ENCODE measurements at regions not wholly inside any gene's neighbourhood (a gene's known extent, or its start where the extent isn't known, plus 50 kb on each side); places are given as distances from the start of the nearest gene placed in this dataset.

- H3K9me3 Mint-ChIP-seq, result peaks cover 1% of the 10 kb centered on the region
- peaks cover 5% of the 10 kb centered on the region for H3K27me3 Mint-ChIP-seq (ENCODE audit: low read depth)
- H3K4me1 Mint-ChIP-seq (ENCODE audit: low read depth), result no peaks in the 10 kb centered on the region
- H3K27ac Mint-ChIP-seq, result no peak overlapping the region
- no peaks in the 10 kb centered on the region for H3K36me3 Mint-ChIP-seq (ENCODE audit: low read depth)
- CTCF ChIA-PET, result no interaction called here
- H3K4me3 Mint-ChIP-seq, result no peak overlapping the region
- no peak for DNase-seq
- intact Hi-C loops (cut with micrococcal nuclease), result no loop called here
These were observed 398.9 kb downstream of the RPS24 start for GRCh38 chr10:78432583-78432982.

- H3K27ac Mint-ChIP-seq, result no peak overlapping the region
- intact Hi-C loops (cut with micrococcal nuclease), result no loop called here
- H3K36me3 Mint-ChIP-seq (ENCODE audit: low read depth), result no peaks in the 10 kb centered on the region
- CTCF ChIA-PET, result no interaction called here
- peaks cover 1% of the 10 kb centered on the region for H3K9me3 Mint-ChIP-seq
- H3K4me1 Mint-ChIP-seq (ENCODE audit: low read depth), result no peaks in the 10 kb centered on the region
- no peak for DNase-seq
- H3K4me3 Mint-ChIP-seq, result no peak overlapping the region
- H3K27me3 Mint-ChIP-seq (ENCODE audit: low read depth), result peaks cover 2% of the 10 kb centered on the region
These were observed 399.5 kb downstream of the RPS24 start for GRCh38 chr10:78433076-78433595.

- Mint-ChIP-seq H3K36me3 (ENCODE audit: low read depth) (no peaks in the 10 kb centered on the region), H3K9me3 (peaks cover 1% of the 10 kb centered on the region), H3K27me3 (ENCODE audit: low read depth) (peaks cover 2% of the 10 kb centered on the region), H3K4me3 (no peak overlapping the region), H3K27ac (no peak overlapping the region), H3K4me1 (ENCODE audit: low read depth) (no peaks in the 10 kb centered on the region)
- CTCF ChIA-PET, result no interaction called here
- no peak for DNase-seq
- intact Hi-C loops (cut with micrococcal nuclease), result no loop called here
These were observed 400.3 kb downstream of the RPS24 start for GRCh38 chr10:78433766-78434535.

GRCh38 chr10:78434886-78435285, 401.2 kb downstream of the RPS24 start:
- intact Hi-C loops (cut with micrococcal nuclease), result no loop called here
- Mint-ChIP-seq H3K27ac (no peak overlapping the region), H3K36me3 (ENCODE audit: low read depth) (no peaks in the 10 kb centered on the region), H3K4me1 (ENCODE audit: low read depth) (no peaks in the 10 kb centered on the region), H3K9me3 (no peaks in the 10 kb centered on the region), H3K4me3 (no peak overlapping the region), H3K27me3 (ENCODE audit: low read depth) (no peaks in the 10 kb centered on the region)
- DNase-seq, result no peak
- CTCF ChIA-PET, result no interaction called here

- H3K36me3 Mint-ChIP-seq (ENCODE audit: low read depth), result no peaks in the 10 kb centered on the region
- H3K4me1 Mint-ChIP-seq (ENCODE audit: low read depth), result no peaks in the 10 kb centered on the region
- H3K9me3 Mint-ChIP-seq, result no peaks in the 10 kb centered on the region
- CTCF ChIA-PET, result no interaction called here
- DNase-seq, result no peak
- no peak overlapping the region for H3K27ac Mint-ChIP-seq
- no peaks in the 10 kb centered on the region for H3K27me3 Mint-ChIP-seq (ENCODE audit: low read depth)
- intact Hi-C loops (cut with micrococcal nuclease), result no loop called here
- H3K4me3 Mint-ChIP-seq, result no peak overlapping the region
These were observed 402.0 kb downstream of the RPS24 start for GRCh38 chr10:78435484-78436221.

- intact Hi-C loops (cut with micrococcal nuclease), result no loop called here
- no peaks in the 10 kb centered on the region for H3K27me3 Mint-ChIP-seq (ENCODE audit: low read depth)
- H3K27ac Mint-ChIP-seq, result no peak overlapping the region
These were observed 402.5 kb downstream of the RPS24 start for GRCh38 chr10:78436222-78436573.

GRCh38 chr10:78436706-78437406, 403.2 kb downstream of the RPS24 start:
- Mint-ChIP-seq H3K9me3 (no peaks in the 10 kb centered on the region), H3K27me3 (ENCODE audit: low read depth) (no peaks in the 10 kb centered on the region), H3K4me1 (ENCODE audit: low read depth) (no peaks in the 10 kb centered on the region), H3K4me3 (no peak overlapping the region), H3K36me3 (ENCODE audit: low read depth) (no peaks in the 10 kb centered on the region), H3K27ac (no peak overlapping the region)
- CTCF ChIA-PET, result no interaction called here
- intact Hi-C loops (cut with micrococcal nuclease), result no loop called here
- DNase-seq, result no peak

More at GRCh38 chr10:78436222-78436573, 402.5 kb downstream of the RPS24 start:
- no peak for DNase-seq
- no peaks in the 10 kb centered on the region for H3K9me3 Mint-ChIP-seq
- H3K4me1 Mint-ChIP-seq (ENCODE audit: low read depth), result no peaks in the 10 kb centered on the region
- no peaks in the 10 kb centered on the region for H3K36me3 Mint-ChIP-seq (ENCODE audit: low read depth)
- no peak overlapping the region for H3K4me3 Mint-ChIP-seq
- CTCF ChIA-PET, result no interaction called here

- Mint-ChIP-seq H3K27me3 (ENCODE audit: low read depth) (no peaks in the 10 kb centered on the region), H3K4me1 (ENCODE audit: low read depth) (no peaks in the 10 kb centered on the region), H3K27ac (no peak overlapping the region), H3K9me3 (no peaks in the 10 kb centered on the region), H3K36me3 (ENCODE audit: low read depth) (no peaks in the 10 kb centered on the region), H3K4me3 (no peak overlapping the region)
- DNase-seq, result no peak
- CTCF ChIA-PET, result no interaction called here
- intact Hi-C loops (cut with micrococcal nuclease), result no loop called here
These were observed 403.7 kb downstream of the RPS24 start for GRCh38 chr10:78437407-78437768.

GRCh38 chr10:78437998-78438906, 404.6 kb downstream of the RPS24 start:
- no peak overlapping the region for H3K27ac Mint-ChIP-seq
- H3K36me3 Mint-ChIP-seq (ENCODE audit: low read depth), result no peaks in the 10 kb centered on the region
- intact Hi-C loops (cut with micrococcal nuclease), result loop anchor here (1.0 to 2.0 kb wide), 2 partner anchors 135 to 391 kb away; no protein-coding TSS in a partner anchor
- no peak overlapping the region for H3K4me3 Mint-ChIP-seq
- no peaks in the 10 kb centered on the region for H3K9me3 Mint-ChIP-seq
- H3K27me3 Mint-ChIP-seq (ENCODE audit: low read depth), result no peaks in the 10 kb centered on the region
- CTCF ChIA-PET, result interaction anchor here (0.9 kb wide), 1 partner anchor 757 kb away, joined by 3 read pairs; no protein-coding TSS in a partner anchor
- H3K4me1 Mint-ChIP-seq (ENCODE audit: low read depth), result no peaks in the 10 kb centered on the region
- DNase-seq, result peak; percentile 35

GRCh38 chr10:78438907-78439809, 405.5 kb downstream of the RPS24 start:
- DNase-seq, result no peak
- Mint-ChIP-seq H3K27ac (no peak overlapping the region), H3K36me3 (ENCODE audit: low read depth) (no peaks in the 10 kb centered on the region), H3K27me3 (ENCODE audit: low read depth) (no peaks in the 10 kb centered on the region), H3K4me1 (ENCODE audit: low read depth) (no peaks in the 10 kb centered on the region), H3K9me3 (no peaks in the 10 kb centered on the region), H3K4me3 (no peak overlapping the region)
- intact Hi-C loops (cut with micrococcal nuclease), result loop anchor here (1.0 to 2.0 kb wide), 2 partner anchors 136 to 392 kb away; no protein-coding TSS in a partner anchor
- CTCF ChIA-PET, result interaction anchor here (0.9 kb wide), 1 partner anchor 756 kb away, joined by 3 read pairs; no protein-coding TSS in a partner anchor

- intact Hi-C loops (cut with micrococcal nuclease), result no loop called here
- Mint-ChIP-seq H3K9me3 (no peaks in the 10 kb centered on the region), H3K4me1 (ENCODE audit: low read depth) (no peaks in the 10 kb centered on the region), H3K36me3 (ENCODE audit: low read depth) (no peaks in the 10 kb centered on the region), H3K4me3 (no peak overlapping the region), H3K27me3 (ENCODE audit: low read depth) (no peaks in the 10 kb centered on the region), H3K27ac (no peak overlapping the region)
- DNase-seq, result no peak
- CTCF ChIA-PET, result interaction anchor here (1.6 kb wide), 1 partner anchor 393 kb away, joined by 3 read pairs; no protein-coding TSS in a partner anchor
These were observed 407.3 kb downstream of the RPS24 start for GRCh38 chr10:78441010-78441409.

Measured in activated naive CD4-positive, alpha-beta T cell treated with anti-CD3 and anti-CD28 coated beads for 36 hours (primary cell).